ENCODE measurements at regions not wholly inside any gene's neighbourhood (a gene's known extent, or its start where the extent isn't known, plus 50 kb on each side); places are given as distances from the start of the nearest gene placed in this dataset.

GRCh38 chr12:25420116-25420515 is 133.0 kb downstream of the LMNTD1 start:
- Histone ChIP-seq H3K9me3 (ENCODE audit: low read length) (no peaks in the 10 kb centered on the region), H4K20me1 (ENCODE audit: insufficient read depth) (no peaks in the 10 kb centered on the region), H3K4me2 (ENCODE audit: low read length) (no peak overlapping the region), H3K4me3 (ENCODE audit: low read length) (no peak overlapping the region), H3F3A (ENCODE audit: insufficient read depth, low read length, poor library complexity, severe bottlenecking) (no peaks in the 10 kb centered on the region), H3K27ac (ENCODE audit: low read length) (no peak overlapping the region), H3K9ac (ENCODE audit: low read length) (no peak overlapping the region), H2AFZ (ENCODE audit: low read depth, low read length) (no peak overlapping the region), H3K9me2 (ENCODE audit: insufficient read depth, low read length) (no peaks in the 10 kb centered on the region), H3K36me3 (ENCODE audit: insufficient read depth, low read length) (no peaks in the 10 kb centered on the region), H3K79me2 (replicated peaks; ENCODE audit: insufficient read depth, low read length) (no peaks in the 10 kb centered on the region), H3K27me3 (ENCODE audit: insufficient read depth, low read depth, low read length) (no peaks in the 10 kb centered on the region)
- TF ChIP-seq MXI1 (conservative IDR thresholded peaks at IDR 0.05; ENCODE audit: poor library complexity, severe bottlenecking) (no peak), EZH2 (IDR thresholded peaks at IDR 0.05; ENCODE audit: borderline replicate concordance, insufficient read depth, low read length, poor library complexity, severe bottlenecking) (no peak)

DNA sequence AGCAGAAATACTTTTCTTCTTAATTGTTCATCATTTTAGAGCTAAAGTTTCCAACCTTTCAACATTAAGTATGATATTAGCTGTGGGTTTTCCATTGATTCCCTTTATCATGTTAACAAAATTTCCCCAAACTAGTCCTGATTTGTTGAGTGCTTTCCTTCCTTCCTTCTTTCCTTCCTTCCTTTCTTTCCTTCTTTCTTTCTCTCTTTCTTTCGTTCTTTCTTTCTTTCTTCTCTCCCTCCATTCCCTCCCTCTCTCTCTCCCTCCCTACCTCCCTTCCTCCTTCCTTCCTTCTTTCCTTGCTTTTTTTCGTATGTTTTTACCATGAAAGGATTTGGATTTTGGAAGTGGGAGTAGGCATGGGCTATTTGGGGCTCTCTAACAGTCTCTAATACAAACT is 133.5 kb downstream of the LMNTD1 start:
- Histone ChIP-seq H2AFZ (ENCODE audit: low read depth, low read length) (no peak overlapping the region), H3K27ac (ENCODE audit: low read length) (no peak overlapping the region), H4K20me1 (ENCODE audit: insufficient read depth) (no peaks in the 10 kb centered on the region), H3K9me2 (ENCODE audit: insufficient read depth, low read length) (no peaks in the 10 kb centered on the region), H3F3A (ENCODE audit: insufficient read depth, low read length, poor library complexity, severe bottlenecking) (no peaks in the 10 kb centered on the region), H3K27me3 (ENCODE audit: insufficient read depth, low read depth, low read length) (no peaks in the 10 kb centered on the region), H3K79me2 (replicated peaks; ENCODE audit: insufficient read depth, low read length) (no peaks in the 10 kb centered on the region), H3K36me3 (ENCODE audit: insufficient read depth, low read length) (no peaks in the 10 kb centered on the region), H3K4me3 (ENCODE audit: low read length) (no peak overlapping the region), H3K9me3 (ENCODE audit: low read length) (no peaks in the 10 kb centered on the region), H3K9ac (ENCODE audit: low read length) (no peak overlapping the region), H3K4me2 (ENCODE audit: low read length) (no peak overlapping the region)
- TF ChIP-seq RAD21 (conservative IDR thresholded peaks at IDR 0.05) (no peak), EZH2 (IDR thresholded peaks at IDR 0.05; ENCODE audit: borderline replicate concordance, insufficient read depth, low read length, poor library complexity, severe bottlenecking) (no peak), SMC3 (conservative IDR thresholded peaks at IDR 0.05; ENCODE audit: poor library complexity) (no peak), MXI1 (conservative IDR thresholded peaks at IDR 0.05; ENCODE audit: poor library complexity, severe bottlenecking) (no peak), CTCF (IDR thresholded peaks at IDR 0.05; ENCODE audit: poor library complexity, severe bottlenecking) (no peak), POLR2AphosphoS5 (IDR thresholded peaks at IDR 0.05) (no peak), EP300 (conservative IDR thresholded peaks at IDR 0.05; ENCODE audit: poor library complexity, severe bottlenecking) (no peak), TAF1 (IDR thresholded peaks at IDR 0.05; ENCODE audit: low read depth) (no peak), REST (IDR thresholded peaks at IDR 0.05; ENCODE audit: borderline replicate concordance) (no peak)

DNA sequence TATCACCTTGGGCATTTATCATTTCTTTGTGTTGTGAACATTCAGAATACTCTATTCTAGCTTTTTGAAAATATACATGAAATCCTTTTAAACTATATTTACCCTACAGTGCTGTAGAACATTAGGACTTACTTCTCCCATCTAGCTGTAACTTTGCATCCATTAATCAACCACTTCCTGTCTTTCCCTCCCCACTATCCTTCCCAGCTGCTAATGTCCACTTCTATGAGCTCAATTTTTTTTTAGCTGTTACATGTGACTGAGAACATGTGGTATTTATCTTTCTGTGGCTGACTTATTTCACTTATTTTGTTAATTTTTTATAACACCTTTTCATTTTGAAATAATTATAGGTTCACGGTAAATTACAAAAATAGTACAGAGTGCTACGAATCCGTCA is 136.0 kb downstream of the LMNTD1 start:
- H3K27me3 ChIP-seq (ENCODE audit: insufficient read depth, low read depth, low read length) = no peaks in the 10 kb centered on the region
- no peak overlapping the region for H3K9ac ChIP-seq (ENCODE audit: low read length)
- H3K4me2 ChIP-seq (ENCODE audit: low read length) = no peak overlapping the region
- H3K4me3 ChIP-seq (ENCODE audit: low read length) = no peak overlapping the region
- no peaks in the 10 kb centered on the region for H3K79me2 ChIP-seq (replicated peaks; ENCODE audit: insufficient read depth, low read length)
- no peak overlapping the region for H3K27ac ChIP-seq (ENCODE audit: low read length)
- H3K9me3 ChIP-seq (ENCODE audit: low read length) = no peaks in the 10 kb centered on the region
- H3K9me2 ChIP-seq (ENCODE audit: insufficient read depth, low read length) = no peaks in the 10 kb centered on the region
- H2AFZ ChIP-seq (ENCODE audit: low read depth, low read length) = no peak overlapping the region
- no peaks in the 10 kb centered on the region for H4K20me1 ChIP-seq (ENCODE audit: insufficient read depth)
- TF ChIP-seq REST (IDR thresholded peaks at IDR 0.05; ENCODE audit: borderline replicate concordance) (no peak), SMC3 (conservative IDR thresholded peaks at IDR 0.05; ENCODE audit: poor library complexity) (no peak), CTCF (IDR thresholded peaks at IDR 0.05; ENCODE audit: poor library complexity, severe bottlenecking) (no peak), POLR2AphosphoS5 (IDR thresholded peaks at IDR 0.05) (no peak), MXI1 (conservative IDR thresholded peaks at IDR 0.05; ENCODE audit: poor library complexity, severe bottlenecking) (no peak), EZH2 (IDR thresholded peaks at IDR 0.05; ENCODE audit: borderline replicate concordance, insufficient read depth, low read length, poor library complexity, severe bottlenecking) (no peak), TAF1 (IDR thresholded peaks at IDR 0.05; ENCODE audit: low read depth) (no peak), RAD21 (conservative IDR thresholded peaks at IDR 0.05) (no peak)
- H3F3A ChIP-seq (ENCODE audit: insufficient read depth, low read length, poor library complexity, severe bottlenecking) = no peaks in the 10 kb centered on the region
- no peaks in the 10 kb centered on the region for H3K36me3 ChIP-seq (ENCODE audit: insufficient read depth, low read length)

Measured in neural cell (in vitro differentiated cells).